ENCODE measurements at regions not wholly inside any gene's neighbourhood (a gene's known extent, or its start where the extent isn't known, plus 50 kb on each side); places are given as distances from the start of the nearest gene placed in this dataset.

- TF ChIP-seq CTCF (IDR thresholded peaks at IDR 0.05; ENCODE audit: poor library complexity): no peak
- no peak for TF ChIP-seq EZH2phosphoT487 (IDR thresholded peaks at IDR 0.05; ENCODE audit: low read depth, severe bottlenecking, unreplicated experiment)
- TF ChIP-seq EZH2 (IDR thresholded peaks at IDR 0.05; ENCODE audit: borderline replicate concordance): no peak
These were observed 226.7 kb upstream of the IPO5 start for GRCh38 chr13:97726664-97727280.

Data from hepatocyte (in vitro differentiated cells).